PFSK-1 (cell line): ENCODE measurements at regions not wholly inside any gene's neighbourhood (a gene's known extent, or its start where the extent isn't known, plus 50 kb on each side); places are given as distances from the start of the nearest gene placed in this dataset.

ENCODE experiments used
- FOXP2 ChIP-seq: optimal IDR thresholded peaks from 2 replicates; pipeline ENCODE3; 2011; ENCODE audit warnings: borderline replicate concordance, control low read depth, inconsistent platforms; ENCODE audit not compliant: insufficient read depth; ENCODE audit errors: extremely low read length, extremely low read depth
- POLR2AphosphoS5 ChIP-seq: IDR thresholded peaks from 2 replicates; pipeline ENCODE4 v1.6.1; 2012; ENCODE audit warnings: low read depth, mild to moderate bottlenecking, control low read depth, low read length, moderate library complexity
- REST ChIP-seq, 2 experiments: IDR thresholded peaks; 2 replicates each; pipeline versions ENCODE4 v1.6.1 to v1.8.0; 2011 to 2012; ENCODE audit warnings: low read depth in 2 of 2, low read length in 2 of 2, control low read depth in 1 of 2, inconsistent platforms in 1 of 2, mild to moderate bottlenecking in 1 of 2, moderate library complexity in 1 of 2; ENCODE audit not compliant: insufficient read depth in 1 of 2
- SIN3A ChIP-seq: IDR thresholded peaks from 2 replicates; pipeline ENCODE4 v1.6.1; 2012; ENCODE audit warnings: mild to moderate bottlenecking, low read length, moderate library complexity, borderline replicate concordance; ENCODE audit not compliant: insufficient read depth
- TAF1 ChIP-seq: IDR thresholded peaks from 2 replicates; pipeline ENCODE4 v1.6.1; 2012; ENCODE audit warnings: low read length, control low read depth, borderline replicate concordance; ENCODE audit not compliant: insufficient read depth

- TF ChIP-seq FOXP2 = no peak
- TF ChIP-seq REST (IDR thresholded peaks at IDR 0.05; ENCODE audit: insufficient read depth in 1 of 2, low read depth in 2 of 2, low read length in 2 of 2) = no peak
- TF ChIP-seq SIN3A = no peak
- no peak for TF ChIP-seq POLR2AphosphoS5
- TF ChIP-seq TAF1 = no peak
Observed at GRCh38 chr9:86585422-86586143, 231.4 kb upstream of the TUT7 start.

GRCh38 chr9:86580688-86581087 is 226.5 kb upstream of the TUT7 start:
- TF ChIP-seq TAF1 (no peak), POLR2AphosphoS5 (no peak), REST (IDR thresholded peaks at IDR 0.05; ENCODE audit: insufficient read depth in 1 of 2, low read depth in 2 of 2, low read length in 2 of 2) (no peak), FOXP2 (no peak)

GRCh38 chr9:86578722-86579121 is 224.5 kb upstream of the TUT7 start:
- TF ChIP-seq REST (IDR thresholded peaks at IDR 0.05; ENCODE audit: insufficient read depth in 1 of 2, low read depth in 2 of 2, low read length in 2 of 2) = no peak
- no peak for TF ChIP-seq TAF1
- no peak for TF ChIP-seq POLR2AphosphoS5
- no peak for TF ChIP-seq SIN3A
- no peak for TF ChIP-seq FOXP2

GRCh38 chr9:86577420-86578333 is 223.5 kb upstream of the TUT7 start:
- TF ChIP-seq FOXP2 (no peak), TAF1 (no peak), SIN3A (no peak), POLR2AphosphoS5 (no peak), REST (IDR thresholded peaks at IDR 0.05; ENCODE audit: insufficient read depth in 1 of 2, low read depth in 2 of 2, low read length in 2 of 2) (no peak)
